Fibroblast of lung (primary cell): ENCODE measurements at regions not wholly inside any gene's neighbourhood (a gene's known extent, or its start where the extent isn't known, plus 50 kb on each side); places are given as distances from the start of the nearest gene placed in this dataset.

Experiments used
- CTCF ChIP-seq, 2 donors: IDR thresholded peaks in 1 of 2; conservative IDR thresholded peaks in 1 of 2; 1 replicate in 1 of 2; 2 replicates in 1 of 2; pipeline ENCODE4 v1.5.1; 2011 to 2012; ENCODE audit warnings: low read length in 2 of 2, control low read depth in 1 of 2, inconsistent platforms in 1 of 2, low read depth in 1 of 2, mild to moderate bottlenecking in 1 of 2
- EZH2 ChIP-seq: IDR thresholded peaks from 2 replicates; pipeline ENCODE4 v1.5.1; 2012; ENCODE audit warnings: low read length, control low read depth, mild to moderate bottlenecking; ENCODE audit errors: missing control alignments

- TF ChIP-seq CTCF (conservative IDR thresholded peaks at IDR 0.05 in 1 of 2, IDR thresholded peaks at IDR 0.05 in 1 of 2; ENCODE audit: low read depth in 1 of 2, low read length in 2 of 2) (no peak), EZH2 (no peak)
Observed at GRCh38 chr21:21764281-21764680, 766.1 kb downstream of the NCAM2 start.
